ENCODE measurements at regions not wholly inside any gene's neighbourhood (a gene's known extent, or its start where the extent isn't known, plus 50 kb on each side); places are given as distances from the start of the nearest gene placed in this dataset.

GRCh38 chr11:45345491-45345890 lies 59.4 kb upstream of the SYT13 start:
- Histone ChIP-seq H3K4me1 (no peaks in the 10 kb centered on the region), H3K9me3 (no peaks in the 10 kb centered on the region), H3K27ac (no peak overlapping the region), H3K36me3 (ENCODE audit: low read depth, missing control alignments) (no peaks in the 10 kb centered on the region), H3K27me3 (no peaks in the 10 kb centered on the region), H3K4me3 (no peak overlapping the region)
- no peak for DNase-seq
- WGBS, 2 donors: 80 to 91% methylated on average over 2 of the region's 2 CpGs
- intact Hi-C loops (cut with DNase I; ENCODE audit: low total_unique reads): no loop called here
- TF ChIP-seq CTCF (IDR thresholded peaks at IDR 0.05) (no peak), POLR2A (IDR thresholded peaks at IDR 0.05) (no peak)

GRCh38 chr11:45344028-45344427 lies 57.9 kb upstream of the SYT13 start:
- Histone ChIP-seq H3K4me1 (no peaks in the 10 kb centered on the region), H3K36me3 (ENCODE audit: low read depth, missing control alignments) (no peaks in the 10 kb centered on the region), H3K4me3 (no peak overlapping the region), H3K9me3 (no peaks in the 10 kb centered on the region), H3K27me3 (no peaks in the 10 kb centered on the region), H3K27ac (no peak overlapping the region)
- WGBS, 2 donors: 34 to 55% methylated on average over 2 of the region's 2 CpGs
- intact Hi-C loops (cut with DNase I; ENCODE audit: low total_unique reads): no loop called here
- DNase-seq: no peak
- TF ChIP-seq POLR2A (IDR thresholded peaks at IDR 0.05): no peak
- TF ChIP-seq CTCF (IDR thresholded peaks at IDR 0.05): no peak

DNA sequence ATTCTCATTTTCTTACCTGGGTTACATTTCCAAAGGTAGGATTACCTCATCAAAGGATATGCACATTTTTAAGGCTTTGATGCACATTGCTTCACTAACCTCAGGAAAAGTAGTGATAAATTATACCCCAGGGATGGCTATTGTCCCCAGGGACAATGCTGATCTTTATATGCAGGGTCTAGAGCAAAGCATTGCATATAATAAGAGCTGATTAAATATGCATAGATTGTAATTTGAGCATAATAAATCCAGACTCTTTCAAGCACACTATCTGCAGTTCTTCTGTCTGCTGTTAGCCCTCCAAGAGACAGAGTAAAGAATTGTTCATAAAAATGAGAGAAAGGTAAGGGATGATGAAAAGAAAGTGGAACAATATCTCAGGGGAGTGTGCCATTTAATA lies 57.3 kb upstream of the SYT13 start:
- no peaks in the 10 kb centered on the region for H3K4me1 ChIP-seq
- H3K4me3 ChIP-seq: no peak overlapping the region
- H3K36me3 ChIP-seq (ENCODE audit: low read depth, missing control alignments): no peaks in the 10 kb centered on the region
- no peaks in the 10 kb centered on the region for H3K27me3 ChIP-seq
- no peak for DNase-seq
- intact Hi-C loops (cut with DNase I; ENCODE audit: low total_unique reads): no loop called here
- TF ChIP-seq CTCF (IDR thresholded peaks at IDR 0.05): no peak
- TF ChIP-seq POLR2A (IDR thresholded peaks at IDR 0.05): no peak
- H3K9me3 ChIP-seq: no peaks in the 10 kb centered on the region
- H3K27ac ChIP-seq: no peak overlapping the region

GRCh38 chr11:45341372-45341771 lies 55.2 kb upstream of the SYT13 start:
- TF ChIP-seq POLR2A (IDR thresholded peaks at IDR 0.05) (no peak), CTCF (IDR thresholded peaks at IDR 0.05) (no peak)
- no peak for DNase-seq
- no peaks in the 10 kb centered on the region for H3K36me3 ChIP-seq (ENCODE audit: low read depth, missing control alignments)
- no peaks in the 10 kb centered on the region for H3K27me3 ChIP-seq
- no peak overlapping the region for H3K4me3 ChIP-seq
- no peaks in the 10 kb centered on the region for H3K9me3 ChIP-seq
- no peaks in the 10 kb centered on the region for H3K4me1 ChIP-seq
- WGBS, 2 donors: 94% methylated on average over 7 of the region's 7 CpGs
- H3K27ac ChIP-seq: no peak overlapping the region
- intact Hi-C loops (cut with DNase I; ENCODE audit: low total_unique reads): no loop called here

DNA sequence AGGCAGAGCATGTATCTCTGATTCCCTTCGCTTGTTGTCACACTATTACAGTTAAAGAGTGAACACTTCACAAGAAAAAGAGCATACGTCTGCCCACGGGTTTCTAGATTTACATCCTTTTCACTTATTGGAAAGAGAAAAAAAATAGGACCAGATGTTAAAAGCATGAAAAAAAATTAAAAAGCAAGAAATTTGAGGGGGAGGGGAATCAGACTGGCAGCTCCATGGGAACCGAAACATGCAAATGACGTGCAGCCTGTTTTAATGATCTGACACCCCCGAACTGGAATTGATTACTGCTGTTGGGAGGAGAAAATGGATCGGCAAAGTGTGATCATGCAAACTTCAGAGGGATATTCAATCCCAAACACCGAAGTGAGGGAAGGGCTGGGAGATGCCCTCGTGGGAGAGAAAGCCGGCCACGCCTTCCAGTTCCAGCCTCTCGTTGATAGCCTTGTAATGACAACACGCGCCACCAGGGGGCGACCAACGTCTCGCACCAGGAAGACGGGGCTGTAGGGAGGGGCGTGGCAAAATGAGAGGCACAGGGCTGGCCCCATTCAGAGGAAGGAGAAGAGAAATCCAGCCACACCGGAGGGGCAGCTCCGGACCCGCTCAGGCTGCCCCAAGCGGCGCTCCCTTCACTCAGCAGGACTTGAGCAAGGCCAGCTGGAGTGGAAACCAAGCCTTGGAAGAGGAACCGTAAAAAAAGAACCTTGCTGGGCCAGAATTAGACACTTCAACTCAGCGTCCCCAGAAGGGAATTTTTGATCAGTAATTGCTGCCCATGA lies 53.8 kb upstream of the SYT13 start:
- no peaks in the 10 kb centered on the region for H3K9me3 ChIP-seq
- DNase-seq: peak; percentile 98
- H3K4me3 ChIP-seq: peak overlapping the region; percentile 5 to 16
- H3K4me1 ChIP-seq: no peaks in the 10 kb centered on the region
- no peak for TF ChIP-seq POLR2A (IDR thresholded peaks at IDR 0.05)
- peak; percentile 87 to 97 (median 90) for TF ChIP-seq CTCF (IDR thresholded peaks at IDR 0.05)
- no peak overlapping the region for H3K27ac ChIP-seq
- H3K27me3 ChIP-seq: no peaks in the 10 kb centered on the region
- intact Hi-C loops (cut with DNase I; ENCODE audit: low total_unique reads): no loop called here
- 8 to 9% methylated on average over 26 of the region's 26 CpGs for WGBS, 2 donors
- no peaks in the 10 kb centered on the region for H3K36me3 ChIP-seq (ENCODE audit: low read depth, missing control alignments)
